Forelimb muscle (tissue), 1 donor: ENCODE measurements at regions not wholly inside any gene's neighbourhood (a gene's known extent, or its start where the extent isn't known, plus 50 kb on each side); places are given as distances from the start of the nearest gene placed in this dataset.

Source experiments
- DNase-seq: peaks from one replicate; pipeline ENCODE4 v3.0.0-alpha.2; 2013; ENCODE audit warnings: low read depth

DNA sequence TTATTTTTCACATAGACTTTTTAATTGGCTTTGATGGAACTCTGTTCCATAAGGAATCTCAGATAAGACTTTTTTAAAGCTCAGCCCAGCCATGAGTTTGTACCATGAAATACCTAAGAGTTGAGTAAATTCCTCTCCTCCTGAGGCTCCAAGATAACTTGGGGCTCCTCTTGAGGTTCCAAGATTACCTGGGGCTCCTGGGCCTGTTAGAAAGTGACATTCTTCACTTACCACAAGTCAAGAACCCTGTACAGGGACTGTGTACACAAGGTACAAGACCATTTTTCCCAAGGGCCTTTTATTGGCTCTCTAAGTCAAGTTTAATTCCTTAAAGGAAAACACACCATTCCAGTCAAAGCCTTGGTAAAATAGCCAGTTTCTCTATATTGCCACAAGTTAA lies 111.3 kb upstream of the PRR20G start:
- DNase-seq: no peak

DNA sequence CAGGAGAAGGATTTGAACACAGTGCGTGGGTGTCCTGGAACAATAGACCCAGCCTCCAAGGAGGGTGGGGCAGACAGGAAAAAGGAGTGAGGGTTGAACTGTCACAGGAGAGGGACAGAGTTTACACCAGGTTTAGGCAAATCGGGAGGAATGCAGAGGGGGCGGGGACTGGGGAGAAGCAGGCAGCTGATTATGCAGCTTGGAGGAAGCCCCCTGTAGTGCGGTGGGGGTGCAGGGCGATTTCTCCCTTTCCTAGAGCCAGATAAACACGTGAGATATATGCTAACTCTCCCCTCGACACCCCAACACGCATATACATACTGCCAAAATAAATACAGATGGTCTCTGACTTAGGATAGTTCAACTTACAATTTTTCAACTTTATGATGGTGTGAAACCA lies 108.6 kb upstream of the PRR20G start:
- DNase-seq: no peak

GRCh38 chr3:127395663-127396355 lies 108.0 kb upstream of the PRR20G start:
- DNase-seq: no peak

DNA sequence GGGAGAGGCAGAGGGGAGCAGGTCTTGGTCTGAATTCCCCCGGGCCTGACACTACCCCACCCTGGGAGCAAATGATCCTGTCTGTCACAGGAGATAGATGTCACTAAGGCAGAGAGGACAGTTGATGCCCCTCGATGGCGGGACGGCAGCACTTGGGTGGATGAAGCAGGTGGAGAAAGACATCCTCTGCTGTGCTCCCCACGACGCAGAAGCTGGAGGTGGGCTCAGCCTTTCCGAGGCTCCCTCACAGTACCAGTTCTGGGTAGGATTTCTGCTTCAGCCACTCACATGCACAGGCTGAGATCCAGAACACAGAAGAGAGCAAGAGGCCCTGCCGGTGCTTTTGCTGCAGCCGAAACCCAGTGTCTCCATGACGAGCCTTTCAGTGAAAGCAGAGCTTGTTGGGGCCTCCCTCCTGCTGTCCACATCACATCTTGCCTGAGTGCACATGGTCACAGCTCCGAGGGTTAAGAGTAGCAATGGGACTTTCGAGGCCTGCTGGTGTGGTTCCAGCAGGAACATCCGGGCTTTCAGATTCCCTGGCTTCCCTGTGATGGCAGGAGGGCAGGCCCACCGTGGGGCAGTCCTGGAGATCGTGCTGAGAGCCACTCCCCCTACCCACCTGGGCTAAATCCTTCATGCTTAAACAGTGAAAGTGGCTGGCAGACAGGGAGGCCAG lies 107.3 kb upstream of the PRR20G start:
- DNase-seq: no peak

DNA sequence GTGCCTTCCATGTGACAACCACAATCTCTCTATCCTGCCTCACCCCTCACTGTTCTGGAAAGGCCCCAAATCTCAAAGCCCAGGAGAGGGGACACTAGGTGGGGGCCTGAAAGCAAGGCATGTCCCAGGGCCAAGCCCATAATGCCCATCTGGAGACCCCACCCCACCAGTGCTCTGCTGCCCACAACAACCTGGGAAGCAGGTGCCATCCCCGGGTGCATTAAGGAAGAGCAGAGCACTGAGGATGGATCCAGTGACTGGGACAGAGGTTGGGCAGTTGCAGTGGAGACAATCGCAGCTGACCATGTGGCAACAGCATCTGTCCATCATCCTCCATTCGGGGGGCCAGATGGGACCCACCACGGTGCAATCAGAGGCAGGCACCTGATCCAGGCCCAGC lies 106.2 kb upstream of the PRR20G start:
- no peak for DNase-seq

DNA sequence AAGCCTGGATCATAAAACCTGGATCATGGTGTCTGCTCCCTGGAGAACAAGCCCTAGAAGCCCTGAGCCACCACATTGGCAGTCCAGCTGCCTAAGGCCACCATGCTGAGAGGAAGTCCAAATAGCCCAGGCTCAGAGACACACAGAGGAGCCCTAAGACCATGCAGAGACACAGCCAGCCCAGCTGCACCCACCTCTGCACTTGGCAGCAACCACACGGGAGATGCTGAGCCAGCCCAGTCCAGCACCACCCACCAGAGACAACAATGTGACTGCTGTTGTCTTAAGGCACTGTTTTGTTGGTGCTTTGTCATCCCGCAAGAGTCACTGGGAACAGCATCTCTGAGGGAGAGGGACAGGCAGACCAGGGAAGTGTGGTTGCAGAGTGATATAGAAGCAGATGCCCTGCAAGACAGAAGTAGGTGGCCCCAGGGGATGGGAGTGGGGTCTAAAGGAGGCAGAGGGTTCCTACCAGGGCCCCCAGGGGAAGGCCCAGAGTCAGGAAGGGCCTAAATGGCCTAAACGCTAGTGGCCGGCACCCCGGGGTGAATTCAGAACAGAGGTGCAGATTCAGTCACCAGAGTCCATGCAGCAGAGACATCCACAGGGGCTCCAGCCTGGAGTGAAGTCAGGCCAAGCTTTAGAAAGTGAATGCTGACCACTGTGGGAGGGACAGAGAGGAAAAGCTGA lies 105.4 kb upstream of the PRR20G start:
- no peak for DNase-seq

GRCh38 chr3:127392156-127392490 lies 104.3 kb upstream of the PRR20G start:
- DNase-seq: no peak

GRCh38 chr3:127391436-127392155 lies 103.8 kb upstream of the PRR20G start:
- no peak for DNase-seq

GRCh38 chr3:127390365-127391025 lies 102.6 kb upstream of the PRR20G start:
- DNase-seq: no peak

DNA sequence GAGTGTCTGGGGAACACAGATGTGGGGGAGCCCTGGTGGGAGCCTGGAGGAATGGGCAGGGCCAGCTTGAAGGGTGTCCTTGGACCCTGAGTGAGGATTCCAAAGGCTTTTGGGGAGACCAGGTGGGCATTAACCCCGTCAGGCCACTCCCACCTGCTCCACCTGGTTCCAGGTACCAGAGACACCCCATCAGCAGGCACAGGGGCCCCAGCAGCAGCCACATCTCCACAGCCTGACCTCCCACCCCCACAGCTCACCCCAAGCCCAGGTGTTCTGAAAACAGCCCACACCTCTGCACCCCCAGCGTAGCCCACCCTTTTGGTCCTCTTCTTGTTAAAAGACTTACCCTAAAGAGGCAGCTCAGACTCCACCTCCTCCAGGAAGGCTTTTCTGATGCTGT lies 102.1 kb upstream of the PRR20G start:
- DNase-seq: no peak

- no peak for DNase-seq
Observed at GRCh38 chr3:127389420-127389819, 101.6 kb upstream of the PRR20G start.

GRCh38 chr3:127388427-127388826 lies 100.6 kb upstream of the PRR20G start:
- DNase-seq: no peak

DNA sequence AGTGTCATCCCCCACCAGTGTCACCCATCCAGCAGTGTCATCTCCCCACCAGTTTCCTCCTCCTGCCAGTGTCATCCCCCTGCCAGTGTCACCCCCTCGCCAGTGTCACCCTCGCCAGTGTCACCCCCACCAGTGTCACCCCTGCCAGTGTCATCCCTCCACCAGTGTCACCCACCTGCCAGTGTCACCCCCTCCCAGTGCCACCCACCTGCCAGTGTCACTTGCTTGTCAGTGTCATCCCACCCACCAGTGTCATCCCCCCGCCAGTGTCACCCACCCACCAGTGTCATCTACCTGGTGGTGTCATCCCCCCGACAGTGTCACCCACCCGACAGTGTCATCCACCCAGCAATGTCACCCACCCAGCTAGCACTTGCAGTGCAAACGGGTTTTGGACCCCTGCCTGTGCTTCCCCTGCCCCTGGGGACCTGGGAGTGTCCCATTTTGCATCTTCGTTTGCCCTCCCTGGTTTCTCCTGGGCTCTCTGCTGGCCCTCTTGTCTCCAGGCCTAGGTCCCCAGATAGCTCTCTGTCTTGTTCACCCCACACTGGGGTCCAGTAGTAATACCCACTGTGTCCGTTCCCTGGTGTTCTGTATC lies 99.8 kb upstream of the PRR20G start:
- no peak for DNase-seq

DNA sequence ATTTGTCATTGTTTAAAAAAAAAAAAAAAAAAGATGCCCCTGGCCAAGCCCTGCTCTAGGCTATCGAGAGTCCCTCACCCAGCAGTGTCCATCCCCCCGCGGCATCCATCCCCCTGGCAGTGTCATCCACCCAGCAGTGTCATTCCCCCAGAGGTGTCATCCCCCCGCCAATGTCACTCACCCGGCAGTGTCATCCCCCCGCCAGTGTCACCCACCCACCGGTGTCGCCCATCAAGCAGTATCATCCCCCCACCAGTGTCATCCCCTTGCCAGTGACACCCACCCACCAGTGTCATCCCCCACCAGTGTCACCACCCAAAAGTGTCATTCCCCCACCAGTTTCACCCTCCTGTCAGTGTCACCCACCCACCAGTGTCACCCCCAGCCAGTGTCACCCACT lies 99.3 kb upstream of the PRR20G start:
- no peak for DNase-seq

DNA sequence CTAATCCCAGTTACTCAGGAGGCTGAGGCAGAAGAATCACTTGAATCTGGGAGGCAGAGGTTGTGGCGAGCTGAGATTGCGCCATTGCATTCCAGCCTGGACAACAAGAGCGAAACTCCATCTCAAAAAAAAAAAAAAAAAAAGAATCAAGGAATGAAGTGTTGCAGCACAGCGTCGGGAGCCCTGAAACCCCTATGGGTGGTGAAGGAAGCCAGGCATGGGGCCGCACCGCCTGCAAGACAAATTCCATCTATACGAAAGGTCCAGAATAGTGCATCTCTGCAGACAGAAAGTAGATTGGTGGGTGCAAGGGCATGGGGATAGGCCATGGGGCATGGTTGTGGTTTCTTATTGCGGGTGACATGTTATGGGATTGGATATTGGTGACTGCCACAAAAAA lies 98.6 kb upstream of the PRR20G start:
- no peak for DNase-seq

DNA sequence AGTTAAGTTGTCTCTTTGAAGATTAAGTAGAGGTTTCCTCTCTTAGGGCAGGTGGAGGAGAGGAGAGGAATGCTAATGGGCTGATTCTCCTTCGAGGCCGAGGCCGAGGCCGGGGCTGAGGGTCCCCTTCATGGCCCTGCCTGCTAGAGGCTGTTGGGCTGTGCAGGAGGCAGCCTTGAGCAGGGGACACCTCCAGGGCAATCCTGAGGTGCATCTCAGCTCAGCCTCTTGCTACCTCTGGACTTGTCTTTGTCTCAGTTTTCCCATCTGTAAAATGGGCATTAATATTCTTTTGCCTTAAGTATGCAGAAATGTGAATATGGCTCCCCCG lies 97.7 kb upstream of the PRR20G start:
- no peak for DNase-seq

- DNase-seq: no peak
Observed at GRCh38 chr3:127384717-127385539, 97.1 kb upstream of the PRR20G start.

GRCh38 chr3:127383656-127384179 lies 95.9 kb upstream of the PRR20G start:
- DNase-seq: no peak

- no peak for DNase-seq
Observed at GRCh38 chr3:127377801-127378655, 90.2 kb upstream of the PRR20G start.
